ENCODE measurements at regions not wholly inside any gene's neighbourhood (a gene's known extent, or its start where the extent isn't known, plus 50 kb on each side); places are given as distances from the start of the nearest gene placed in this dataset.
"Not testable (repeated sequence)": the region's sequence is repeated elsewhere in the genome, so short reads cannot be mapped to it uniquely, and the experiment has no call there.

DNA sequence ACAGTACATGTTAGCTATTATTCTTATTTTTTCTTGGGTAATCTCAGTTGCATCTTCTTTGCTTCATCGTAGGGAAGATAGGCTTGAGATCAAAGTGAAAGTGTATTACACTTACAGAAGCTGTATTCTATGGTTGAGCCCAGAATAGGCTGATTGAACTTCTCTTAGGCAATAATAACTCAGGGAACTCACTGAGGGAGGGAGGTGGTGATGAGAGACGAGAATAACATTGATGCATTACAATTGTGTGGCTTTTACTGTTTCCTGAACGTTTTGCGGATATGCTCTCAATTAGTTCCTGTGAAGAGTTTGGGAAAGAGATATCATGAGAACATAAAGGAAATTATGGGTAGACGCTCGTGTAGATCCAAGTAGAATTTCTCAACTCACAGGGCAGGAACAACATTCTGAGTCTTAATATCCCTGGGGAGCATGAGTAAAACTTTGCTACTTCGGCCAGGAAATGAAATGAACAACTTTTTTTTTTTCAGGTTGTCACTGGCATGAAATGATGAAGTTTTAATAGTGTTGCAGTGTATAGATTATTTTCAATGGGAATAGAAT is 302.2 kb downstream of the TUSC7 start:
- DNase-seq: no peak

DNA sequence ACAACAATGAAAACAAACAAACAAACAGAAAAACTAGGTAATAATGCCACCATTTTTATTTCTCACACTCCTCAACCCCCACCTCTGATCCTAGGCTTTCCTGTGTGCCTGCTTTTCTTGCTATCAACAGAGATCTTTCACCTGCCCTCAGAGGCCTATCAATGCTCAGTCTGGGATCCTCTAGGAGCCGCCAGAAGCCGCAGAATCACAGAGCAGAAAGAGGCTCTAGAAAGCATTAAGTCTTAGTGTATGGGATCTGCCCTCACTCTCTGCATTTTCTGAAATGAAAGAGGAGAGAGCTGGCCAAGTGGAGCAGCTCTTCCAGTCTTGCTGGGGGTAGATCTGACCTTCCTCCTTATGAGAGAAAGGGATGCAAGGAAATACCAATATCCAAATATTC is 306.8 kb downstream of the TUSC7 start:
- no peak for DNase-seq

DNA sequence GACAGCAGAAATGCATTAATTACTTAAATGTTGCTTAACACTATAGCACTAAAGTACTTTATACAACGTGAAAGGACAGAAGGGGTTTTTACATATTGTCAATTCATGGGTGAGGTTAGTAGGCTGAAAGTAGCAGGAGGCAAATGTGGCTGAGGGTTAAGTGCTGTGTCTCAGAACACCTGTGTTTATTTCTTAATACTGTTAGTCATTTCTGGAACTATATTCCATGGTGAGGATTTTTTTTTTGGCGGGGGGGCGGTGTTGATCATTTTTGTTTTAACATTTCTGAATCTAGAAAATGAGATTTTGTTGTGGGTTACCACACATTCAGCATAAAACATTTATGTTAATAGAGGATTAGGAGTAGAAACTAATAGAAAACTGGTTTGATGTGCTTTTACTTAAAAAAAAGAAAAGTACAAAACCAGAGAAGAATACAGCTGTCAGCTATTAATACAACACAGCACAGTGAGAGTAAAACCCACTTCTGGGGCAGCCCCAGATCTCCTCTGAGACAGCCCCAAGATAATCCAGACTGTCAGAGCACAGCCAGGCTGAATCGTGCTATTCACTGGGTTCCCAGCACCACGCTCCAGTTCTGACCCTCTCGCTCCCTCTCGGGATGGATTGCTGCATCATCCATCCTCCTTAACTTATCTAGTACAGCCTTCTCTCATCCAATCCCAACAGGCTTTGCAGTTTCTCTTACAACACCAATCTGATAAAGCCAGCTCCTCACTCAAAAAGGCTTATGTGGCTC is 307.7 kb downstream of the TUSC7 start:
- DNase-seq: no peak

DNA sequence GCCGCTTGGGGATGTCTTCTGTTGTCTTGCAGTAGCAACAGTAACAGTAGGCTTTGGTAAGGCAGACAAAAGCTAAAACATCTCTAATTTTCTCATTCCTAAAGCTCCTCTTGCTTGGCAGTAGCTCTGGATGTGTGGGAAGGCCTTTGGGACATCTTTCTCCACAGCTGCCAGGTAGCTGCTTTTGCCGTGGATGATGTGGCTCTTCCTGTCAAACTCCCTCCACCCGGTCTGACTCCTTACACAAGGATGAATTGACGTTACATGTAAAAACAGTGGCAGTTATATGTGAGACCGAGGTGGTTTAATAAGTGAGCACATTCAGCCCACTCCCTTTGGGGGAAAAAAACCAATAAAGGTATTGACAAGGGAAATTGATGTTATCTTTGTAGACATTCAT is 309.1 kb downstream of the TUSC7 start:
- no peak for DNase-seq

DNA sequence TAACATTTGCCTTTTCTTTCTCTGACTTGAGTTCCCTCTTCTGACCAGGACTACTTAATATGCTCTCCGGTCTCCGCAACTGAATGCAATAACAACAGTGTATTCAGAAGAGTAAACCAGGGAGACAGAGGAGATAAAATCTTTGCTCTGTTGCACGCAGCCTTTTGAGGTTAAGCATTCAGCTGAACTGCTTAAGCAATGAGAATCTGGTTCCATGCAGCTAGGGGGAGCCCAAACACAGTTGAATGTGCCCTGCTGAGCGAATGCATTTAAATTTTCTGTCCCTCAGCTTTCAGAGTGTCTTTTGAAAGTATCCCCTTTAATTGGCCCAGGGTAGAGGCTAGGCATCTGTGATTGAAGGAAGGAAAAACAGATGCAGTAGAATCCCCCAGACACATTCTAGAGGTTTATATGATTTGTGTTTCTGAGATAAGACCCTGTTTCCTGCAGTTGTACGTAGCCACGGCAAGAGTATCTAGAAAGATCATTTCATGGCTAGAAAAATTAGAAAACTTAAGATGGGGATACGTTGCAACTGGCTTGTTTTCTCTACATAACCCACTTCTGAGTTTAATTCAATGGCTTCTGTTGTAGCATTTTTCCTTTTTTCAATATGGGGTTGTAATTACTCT is 309.6 kb downstream of the TUSC7 start:
- no peak for DNase-seq

DNA sequence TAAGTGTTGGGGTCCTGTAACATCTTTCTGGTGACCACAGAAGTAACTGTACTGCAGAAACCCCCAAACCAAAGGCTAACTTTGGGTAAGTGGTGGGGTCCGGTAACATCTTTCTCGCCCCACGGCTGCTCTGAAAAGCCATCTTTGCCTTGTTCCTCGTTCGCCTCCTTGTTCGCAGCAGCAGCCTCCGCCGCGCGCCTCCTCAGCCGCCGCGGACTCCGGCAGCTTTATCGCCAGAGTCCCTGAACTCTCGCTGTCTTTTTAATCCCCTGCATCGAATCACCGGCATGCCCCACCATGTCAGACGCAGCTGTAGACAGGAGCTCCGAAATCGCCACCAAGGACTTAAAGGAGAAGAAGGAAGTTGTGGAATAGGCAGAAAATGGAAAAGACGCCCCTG is 316.8 kb downstream of the TUSC7 start:
- DNase-seq: no peak

DNA sequence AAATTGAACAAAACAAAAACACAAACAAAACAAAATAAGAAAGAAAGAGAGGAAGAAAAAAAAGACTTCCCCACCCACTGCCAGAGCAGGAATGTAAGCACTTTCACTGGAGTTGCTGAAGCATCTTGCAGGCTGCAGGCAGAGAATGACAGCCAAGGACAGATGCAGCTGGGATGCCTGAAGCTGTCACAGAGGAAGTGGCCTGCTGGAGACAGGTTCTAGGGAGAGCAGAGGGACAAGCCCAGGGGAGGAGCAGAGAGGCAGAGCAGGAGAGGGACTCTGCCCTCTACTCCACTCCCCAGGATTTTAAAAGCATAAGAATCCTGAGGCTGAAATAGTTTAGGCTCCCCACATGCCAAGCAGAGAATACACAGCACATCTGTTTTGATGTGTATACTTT is 326.2 kb downstream of the TUSC7 start:
- DNase-seq: no peak

DNA sequence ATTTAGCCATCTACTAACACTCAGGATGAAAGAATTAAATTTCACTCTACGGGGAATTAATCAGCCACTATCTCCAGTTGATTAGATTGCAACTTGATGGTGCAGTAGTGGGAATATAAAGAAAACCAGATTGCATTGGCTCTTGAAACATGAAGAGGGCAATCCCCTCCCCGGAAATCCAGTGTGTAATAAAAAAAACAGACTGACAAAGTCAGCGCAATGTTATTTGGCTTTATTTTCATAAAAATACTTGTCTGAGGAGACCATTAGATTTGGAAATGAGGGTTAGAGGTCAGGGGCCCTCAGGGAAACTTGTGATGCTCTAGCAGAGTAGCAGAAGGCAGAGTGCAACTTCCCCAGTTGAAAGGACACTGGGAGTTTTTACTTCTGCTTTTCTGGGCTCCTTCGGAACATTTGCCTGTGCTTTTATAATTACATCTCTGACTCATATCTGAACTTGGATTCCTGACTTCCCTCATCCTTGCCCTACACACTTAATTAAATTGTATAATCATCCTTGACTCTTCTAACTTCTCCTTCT is 326.8 kb downstream of the TUSC7 start:
- no peak for DNase-seq

DNA sequence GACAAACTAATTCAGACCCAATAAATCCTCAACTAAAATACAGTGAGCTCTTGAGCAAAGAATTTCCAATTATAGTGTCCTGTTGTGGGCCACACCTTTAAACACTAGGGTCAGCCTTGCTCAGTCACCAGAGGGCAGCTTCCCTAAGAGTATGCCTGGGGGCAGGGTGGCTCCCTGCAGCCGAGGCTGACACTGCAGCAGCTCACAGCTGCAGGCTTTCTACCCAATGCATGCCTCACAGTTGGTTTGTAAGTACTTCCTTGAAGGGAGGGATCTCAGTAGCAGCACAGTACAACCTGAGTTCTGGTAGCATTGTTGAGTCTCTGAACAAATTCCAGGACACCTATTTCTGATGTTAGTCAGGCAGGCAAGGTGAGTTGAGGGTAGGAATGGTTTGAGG is 335.6 kb downstream of the TUSC7 start:
- no peak for DNase-seq

DNA sequence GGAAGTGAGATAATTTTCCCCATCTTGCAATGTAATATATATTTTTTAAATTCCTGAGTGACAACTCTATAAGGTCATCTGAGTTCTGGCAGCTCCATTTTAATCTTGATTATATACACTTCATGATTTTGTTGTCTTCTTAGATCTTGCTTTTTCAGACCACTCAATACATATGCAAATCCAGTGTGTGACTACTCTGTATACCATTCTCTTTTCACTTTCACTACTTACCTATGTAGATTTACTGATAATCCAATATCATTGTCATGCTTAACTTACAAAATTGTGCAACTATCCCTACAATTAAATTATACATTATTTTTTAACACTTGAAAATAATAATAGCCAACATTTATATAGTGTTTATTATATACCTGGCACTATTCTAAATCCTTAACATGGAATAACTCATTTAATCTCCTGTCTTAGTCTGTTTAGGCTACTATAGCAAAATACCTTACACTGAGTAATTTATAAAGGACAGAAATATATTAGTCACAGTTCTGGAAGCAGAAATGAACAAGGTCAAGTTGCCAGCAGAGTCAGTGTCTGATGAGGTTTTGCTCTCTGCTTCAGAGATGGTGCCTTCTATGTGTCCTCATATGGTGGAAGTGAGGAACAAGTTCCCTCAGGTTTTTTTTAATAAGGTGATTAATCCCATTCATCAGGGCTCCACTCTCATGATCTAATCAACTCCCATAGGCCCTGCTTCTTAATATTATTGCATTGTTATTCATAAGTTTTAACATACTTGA is 338.5 kb downstream of the TUSC7 start:
- no peak for DNase-seq

DNA sequence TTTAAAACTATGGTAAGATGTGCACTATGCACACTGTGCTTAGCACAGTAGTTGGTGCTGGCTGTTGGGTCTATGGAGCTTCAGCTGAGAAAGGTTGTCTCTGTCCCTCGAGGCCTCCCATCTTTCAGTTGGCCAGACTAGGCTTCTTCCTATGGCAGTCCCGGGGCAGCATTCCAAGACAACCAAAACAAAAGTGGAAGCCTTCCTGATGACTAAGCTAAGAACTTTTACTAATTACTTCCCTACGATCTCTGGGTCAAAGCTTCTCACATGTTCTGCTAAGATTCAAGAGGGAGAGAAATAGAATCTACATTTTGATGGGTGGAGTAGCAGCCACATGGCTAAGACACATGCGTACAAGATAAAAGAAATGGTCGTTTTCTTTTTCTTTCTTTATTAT is 342.8 kb downstream of the TUSC7 start:
- DNase-seq: no peak

DNA sequence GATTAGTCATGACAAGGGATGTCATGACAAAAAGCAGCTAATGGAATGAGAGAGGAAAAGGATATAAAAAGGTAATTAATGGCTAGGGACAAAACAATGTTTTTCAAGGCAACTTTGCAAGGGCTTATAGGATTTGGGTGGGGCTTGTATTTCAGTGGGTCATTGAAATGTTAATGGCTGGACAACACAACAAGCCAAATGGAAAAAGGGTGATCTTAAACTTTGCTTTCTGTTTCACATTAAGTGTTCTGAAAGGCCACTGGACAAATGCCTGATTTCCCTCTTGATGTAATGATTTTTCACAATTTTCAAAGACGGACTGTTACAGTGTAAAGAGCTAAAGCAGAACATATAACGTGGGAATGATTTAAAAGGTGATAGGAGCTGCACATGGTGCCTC is 345.0 kb downstream of the TUSC7 start:
- no peak for DNase-seq

DNA sequence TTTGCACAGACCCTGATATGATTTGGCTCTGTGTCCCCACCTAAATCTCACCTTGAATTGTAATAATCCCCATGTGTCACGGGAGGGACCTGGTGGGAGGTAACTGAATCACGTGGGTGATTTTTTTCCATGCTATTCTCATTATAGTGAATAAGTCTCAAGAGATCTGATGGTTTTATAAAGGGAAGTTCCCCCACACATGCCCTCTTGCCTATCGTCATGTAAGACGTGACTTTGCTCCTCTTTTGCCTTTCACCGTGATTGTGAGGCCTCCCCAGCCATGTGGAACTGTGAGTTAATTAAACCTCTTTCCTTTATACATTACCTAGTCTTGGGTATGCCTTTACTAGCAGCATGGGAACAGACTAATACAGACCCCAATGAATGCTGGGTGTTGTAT is 347.4 kb downstream of the TUSC7 start:
- not testable (repeated sequence) for DNase-seq

DNA sequence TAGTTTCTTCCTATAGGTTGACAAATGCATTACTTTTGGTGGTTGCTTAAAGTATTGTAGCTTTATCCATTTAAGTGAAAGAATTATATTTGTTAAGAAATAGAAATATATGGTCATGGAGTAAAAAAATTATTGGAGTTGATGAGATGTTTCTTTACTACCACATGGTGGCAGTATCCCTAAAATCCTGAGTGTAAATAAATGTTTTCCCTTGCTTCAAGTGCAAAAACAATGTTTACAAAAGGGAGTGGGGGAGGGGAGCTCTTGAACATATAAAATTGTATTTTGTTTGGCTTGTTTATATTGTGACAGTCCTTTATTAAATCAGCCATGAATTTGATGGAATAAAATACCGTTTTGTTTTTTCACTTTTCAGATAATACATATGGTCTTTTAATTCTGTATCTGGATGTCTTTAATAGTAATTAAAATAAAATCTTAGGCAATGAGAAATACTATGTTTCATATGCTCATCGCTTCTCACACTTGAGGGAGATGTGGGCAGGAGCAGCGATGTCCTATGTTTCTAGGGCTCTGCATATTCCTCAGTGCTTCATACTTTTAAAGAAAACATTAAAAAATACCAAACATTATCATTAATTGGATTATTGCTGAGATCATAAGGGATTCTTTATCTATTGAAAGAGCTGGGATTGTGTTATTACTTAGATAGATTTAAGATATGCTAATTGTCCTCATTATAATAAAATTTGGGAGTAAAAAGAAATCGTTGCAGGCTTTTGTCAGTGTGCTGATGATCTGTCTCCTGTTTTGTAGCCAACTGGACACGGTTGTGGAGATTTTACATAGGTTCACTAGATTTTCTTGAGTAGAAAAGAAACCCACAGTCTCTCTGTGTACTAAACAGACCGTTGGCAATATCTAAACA is 349.7 kb downstream of the TUSC7 start:
- no peak for DNase-seq

DNA sequence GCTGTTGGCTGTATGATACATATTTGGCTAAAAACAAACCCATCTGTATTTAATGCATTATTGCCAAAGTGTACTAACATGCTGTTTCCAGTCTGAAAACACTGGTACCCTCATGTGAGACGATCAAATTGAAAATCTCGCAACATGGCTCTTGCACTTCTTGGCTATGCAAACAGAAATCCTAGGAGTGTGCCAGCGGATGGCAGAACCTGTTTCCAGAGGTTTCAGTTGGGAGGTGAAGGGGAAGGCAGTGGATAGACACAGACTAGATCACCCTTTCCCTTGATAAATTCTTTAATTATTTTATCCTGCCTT is 350.3 kb downstream of the TUSC7 start:
- no peak for DNase-seq

DNA sequence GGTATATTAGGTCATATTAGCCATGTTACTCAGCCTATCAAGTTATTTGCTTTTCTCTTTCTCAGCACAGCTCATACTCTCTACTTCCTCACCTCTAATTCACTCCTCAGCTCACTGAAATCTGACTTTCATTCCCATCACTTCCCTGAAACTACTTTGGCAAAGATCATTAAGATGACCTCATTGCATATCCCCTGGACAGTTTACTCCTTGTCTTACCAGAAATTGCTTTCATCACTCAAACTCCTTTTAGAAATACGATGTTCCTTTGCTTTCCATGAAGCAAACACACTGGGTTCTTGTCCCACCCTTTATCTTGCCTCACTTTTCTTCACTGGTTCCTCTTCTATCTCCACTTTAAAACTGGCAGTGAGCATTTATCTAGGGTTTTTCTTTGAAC is 354.4 kb downstream of the TUSC7 start:
- DNase-seq: no peak

DNA sequence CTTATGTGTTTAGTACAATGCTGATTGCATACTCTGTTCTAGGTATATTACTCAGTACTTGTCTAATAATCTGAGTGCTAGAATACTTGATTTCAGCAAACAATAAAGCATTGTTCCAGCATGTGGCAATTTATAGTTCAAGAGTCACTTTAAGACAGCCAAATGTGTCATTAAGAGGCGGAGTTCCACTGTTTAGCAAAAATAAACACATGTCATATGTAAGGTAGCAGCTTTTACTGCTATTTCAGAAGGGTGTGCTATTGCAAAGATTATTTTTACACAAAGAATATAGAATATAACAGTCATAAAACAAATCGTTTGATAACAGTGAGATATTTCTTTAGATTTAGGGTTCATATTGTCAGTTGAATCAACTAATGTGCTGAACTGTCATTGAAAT is 358.7 kb downstream of the TUSC7 start:
- DNase-seq: no peak

DNA sequence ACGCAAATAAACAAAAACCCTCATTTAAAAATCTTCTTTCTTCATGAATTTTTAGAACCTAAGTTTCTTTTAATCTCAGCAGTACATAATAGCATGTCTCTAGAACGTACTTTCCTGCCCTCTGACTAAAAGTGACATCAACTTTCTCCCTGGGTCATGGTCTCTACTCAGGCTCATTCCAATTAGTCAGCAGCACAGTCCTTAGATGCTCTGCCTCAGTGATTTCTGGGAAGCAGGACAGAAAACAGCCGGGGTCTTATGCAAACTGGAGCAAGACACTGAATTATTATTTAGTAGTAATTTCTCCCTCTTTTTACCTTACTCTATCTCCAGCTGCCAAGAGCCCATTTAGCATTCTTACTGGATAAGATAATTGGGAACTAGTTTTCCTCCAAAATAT is 365.2 kb downstream of the TUSC7 start:
- no peak for DNase-seq

DNA sequence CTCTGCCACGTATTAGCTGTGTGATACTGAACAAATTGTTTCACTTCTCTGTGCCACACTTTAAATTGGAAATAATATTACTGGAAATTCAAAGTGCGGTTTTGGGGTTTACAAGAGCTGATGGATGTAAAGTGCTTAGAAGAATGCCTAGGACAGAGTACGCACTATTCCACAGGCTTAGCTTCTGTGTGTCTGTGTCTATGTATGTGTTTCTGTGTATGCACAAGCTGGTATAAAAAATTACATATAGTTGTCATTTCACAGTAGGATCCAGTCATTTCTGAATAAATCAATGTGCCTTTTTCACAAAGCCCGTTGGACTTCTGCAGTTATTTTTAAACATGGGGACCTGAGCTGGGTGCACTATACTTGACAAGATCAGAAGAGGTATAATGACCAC is 370.4 kb downstream of the TUSC7 start:
- no peak for DNase-seq

DNA sequence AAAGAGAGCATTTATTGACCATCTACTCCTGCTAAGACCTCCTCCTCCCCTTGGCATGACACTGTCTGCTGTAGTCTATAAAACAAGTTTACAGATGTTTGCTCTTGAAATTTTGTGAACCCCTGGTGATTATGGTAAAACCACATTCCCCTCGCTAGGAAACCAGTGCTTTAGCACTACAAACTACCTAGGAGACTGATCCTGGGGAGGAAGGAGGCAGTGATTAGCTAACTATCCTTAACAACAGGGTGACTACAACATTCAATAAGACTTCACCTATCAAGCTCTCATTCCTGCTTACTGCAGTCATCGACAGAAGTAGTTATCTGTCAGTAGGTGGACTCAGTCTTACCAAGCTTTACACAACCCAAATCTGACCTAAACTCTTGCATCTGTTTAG is 371.3 kb downstream of the TUSC7 start:
- no peak for DNase-seq

DNA sequence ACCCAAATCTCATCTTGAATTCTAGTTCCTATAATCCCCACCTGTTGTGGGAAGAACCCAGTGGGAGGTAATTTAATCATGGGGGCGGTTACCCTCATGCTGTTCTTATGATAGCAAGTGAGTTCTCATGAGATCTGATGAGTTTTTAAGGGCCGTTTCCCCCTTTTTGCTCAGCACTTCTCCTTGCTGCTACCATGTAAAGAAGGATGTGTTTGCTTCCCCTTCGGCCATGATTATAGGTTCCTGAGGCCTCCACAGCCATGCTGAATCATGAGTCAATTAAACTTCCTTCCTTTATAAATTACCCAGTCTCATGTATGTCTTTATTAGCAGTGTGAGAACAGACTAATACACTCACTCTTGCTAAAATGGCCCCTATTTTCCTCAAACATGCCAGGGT is 374.7 kb downstream of the TUSC7 start:
- no peak for DNase-seq

DNA sequence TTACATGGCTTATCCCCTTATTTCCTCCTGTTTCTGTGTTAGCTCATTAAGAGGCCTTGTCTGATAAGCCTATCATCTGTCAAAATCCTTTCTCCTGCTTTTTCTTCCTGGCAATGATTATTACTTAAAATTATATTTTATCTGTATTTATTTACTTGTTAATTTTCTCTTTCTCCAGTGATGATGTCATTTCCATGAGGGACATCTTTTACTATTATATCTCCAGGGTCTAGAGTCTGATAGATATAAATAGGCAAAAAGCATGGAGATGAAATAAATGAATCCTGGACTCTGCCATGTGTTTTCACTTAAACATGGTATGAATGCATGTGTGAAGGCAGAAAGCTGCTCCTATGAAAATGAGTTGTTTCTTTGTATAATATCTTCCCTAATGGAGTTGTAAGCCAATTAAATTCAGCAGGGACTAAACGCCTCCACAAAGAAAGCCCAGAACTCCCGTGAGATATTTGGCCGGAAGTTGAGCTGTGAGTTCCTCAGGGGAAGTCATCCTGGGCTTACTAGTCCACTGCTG is 375.2 kb downstream of the TUSC7 start:
- DNase-seq: no peak

DNA sequence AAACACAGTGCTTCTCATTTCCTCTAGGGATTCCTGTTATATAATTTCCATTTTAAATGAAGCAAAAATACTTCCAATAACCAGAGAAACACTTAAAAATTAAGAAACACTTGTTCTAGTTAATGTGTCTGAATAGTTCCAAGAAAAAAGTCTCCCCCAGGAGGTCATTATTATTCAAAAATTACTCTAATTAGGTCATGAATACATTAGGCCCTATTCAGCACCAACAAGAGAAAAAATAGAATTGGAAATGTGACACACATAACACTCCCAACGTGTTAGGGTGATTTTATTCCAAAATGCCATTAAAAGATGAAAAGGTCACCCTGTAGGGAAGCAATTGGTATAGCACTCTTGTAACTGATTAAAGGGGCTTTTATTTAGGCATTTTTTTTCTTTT is 382.1 kb downstream of the TUSC7 start:
- no peak for DNase-seq
